NCI-H345 (cell line): ENCODE measurements at regions not wholly inside any gene's neighbourhood (a gene's known extent, or its start where the extent isn't known, plus 50 kb on each side); places are given as distances from the start of the nearest gene placed in this dataset.
"Not testable (repeated sequence)": the region's sequence is repeated elsewhere in the genome, so short reads cannot be mapped to it uniquely, and the experiment has no call there.

Source experiments
- DNase-seq: peaks from one replicate; lab custom pipeline; 2025; lab: John Stamatoyannopoulos, UW

DNA sequence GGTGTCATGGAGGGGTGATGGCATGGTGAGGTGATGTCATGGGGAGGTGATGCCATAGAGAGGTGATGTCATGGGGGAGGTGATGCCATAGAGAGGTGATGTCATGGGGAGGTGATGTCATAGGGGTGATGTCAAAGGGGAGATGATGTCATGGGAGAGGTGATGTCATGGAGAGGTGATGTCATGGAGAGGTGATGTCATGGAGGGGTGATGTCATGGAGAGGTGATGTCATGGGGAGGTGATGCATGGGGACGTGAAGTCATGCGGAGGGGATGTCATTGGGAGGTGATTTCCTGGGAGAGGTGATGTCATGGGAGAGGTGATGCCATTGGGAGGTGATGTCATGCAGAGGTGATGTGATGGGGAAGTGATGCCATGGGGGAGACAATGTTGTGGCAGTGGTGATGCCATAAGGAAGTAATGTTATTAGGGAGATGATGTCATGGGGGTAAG lies 92.1 kb upstream of the C1orf174 start:
- no peak for DNase-seq

DNA sequence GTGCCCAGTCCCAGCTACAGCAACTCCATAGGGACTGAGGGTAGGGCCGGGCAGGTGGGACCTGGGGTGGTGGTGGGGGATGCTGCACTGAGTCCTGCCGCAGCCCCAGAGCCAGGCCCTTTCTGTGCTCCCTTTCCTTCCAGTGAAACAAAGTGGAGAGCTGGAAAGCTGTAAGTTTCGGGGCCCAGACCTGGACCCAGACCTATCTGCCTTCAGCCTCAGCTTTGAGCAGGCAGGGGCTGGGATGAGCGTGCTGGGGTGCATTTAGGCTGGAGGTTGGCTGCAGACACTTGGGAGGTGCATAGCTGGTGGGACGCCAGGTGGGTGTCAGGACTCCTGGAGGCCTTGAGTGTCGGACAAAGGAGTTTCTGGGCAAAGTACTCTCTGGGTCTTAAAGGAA lies 92.7 kb upstream of the C1orf174 start:
- no peak for DNase-seq

DNA sequence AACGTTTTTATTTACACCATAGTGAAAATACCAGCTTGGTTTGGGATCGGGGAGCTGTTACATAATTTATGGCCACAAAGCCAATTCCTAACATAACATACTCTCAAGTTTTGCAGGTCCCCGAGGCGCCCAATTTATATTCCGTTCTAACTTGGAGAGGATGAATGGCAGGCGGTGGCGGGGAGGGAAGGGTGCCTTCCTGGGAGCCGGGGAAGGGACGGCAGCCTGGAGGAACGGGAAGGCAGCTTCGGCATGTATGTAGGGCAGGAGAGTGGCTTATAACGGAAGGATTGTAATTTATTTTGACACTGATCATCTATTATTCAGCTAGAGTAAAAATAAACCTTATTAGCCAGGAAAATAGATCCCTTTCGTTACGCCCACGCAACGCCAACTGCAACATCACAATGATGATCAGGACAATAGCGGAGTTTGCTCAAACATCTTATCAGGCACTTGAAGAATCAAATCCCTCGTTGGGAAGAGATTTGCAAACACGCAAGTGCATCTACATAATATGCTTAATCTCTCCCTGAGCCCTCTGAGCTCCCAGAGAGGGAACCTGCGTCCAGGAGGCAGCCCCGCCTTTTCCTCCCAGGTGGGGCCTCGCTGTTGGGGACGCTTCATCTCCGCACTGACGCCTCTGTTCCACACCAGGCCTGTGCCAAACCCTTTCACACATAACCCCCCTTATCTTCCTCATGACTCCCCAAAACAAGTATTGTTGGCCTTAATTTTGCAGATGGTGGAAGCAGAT lies 93.7 kb upstream of the C1orf174 start:
- peak; percentile 66 for DNase-seq

DNA sequence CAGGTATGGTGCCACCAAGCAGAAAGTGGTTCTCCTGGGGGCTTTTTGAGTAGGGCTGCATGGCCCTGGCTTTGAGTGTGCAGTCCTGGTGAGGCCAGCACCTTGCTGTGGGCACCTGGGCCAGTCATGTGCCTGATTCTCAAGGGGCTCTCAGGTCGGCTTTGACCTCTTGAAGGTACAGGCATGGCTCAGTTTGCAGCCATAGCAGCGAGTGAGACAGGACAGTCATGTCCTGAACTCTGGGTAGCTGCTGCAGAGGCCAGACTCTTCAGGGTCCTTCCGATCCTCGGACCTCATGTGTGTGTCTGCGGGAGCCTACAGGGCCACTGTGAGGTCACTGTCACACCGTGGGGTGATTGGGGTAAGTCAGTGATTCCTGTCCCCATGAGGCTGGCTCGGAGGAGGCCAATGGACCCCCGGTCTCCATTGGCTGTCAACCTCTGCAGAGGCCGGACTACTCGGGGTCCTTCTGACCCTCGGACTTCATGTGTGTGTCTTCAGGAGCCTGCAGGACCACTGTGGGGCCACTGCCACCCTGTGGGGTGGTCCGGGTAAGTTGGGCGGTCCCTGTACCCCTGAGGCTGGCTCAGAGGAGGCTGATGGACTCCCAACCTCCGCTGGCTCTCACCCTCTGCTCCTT lies 95.2 kb upstream of the C1orf174 start:
- no peak for DNase-seq

DNA sequence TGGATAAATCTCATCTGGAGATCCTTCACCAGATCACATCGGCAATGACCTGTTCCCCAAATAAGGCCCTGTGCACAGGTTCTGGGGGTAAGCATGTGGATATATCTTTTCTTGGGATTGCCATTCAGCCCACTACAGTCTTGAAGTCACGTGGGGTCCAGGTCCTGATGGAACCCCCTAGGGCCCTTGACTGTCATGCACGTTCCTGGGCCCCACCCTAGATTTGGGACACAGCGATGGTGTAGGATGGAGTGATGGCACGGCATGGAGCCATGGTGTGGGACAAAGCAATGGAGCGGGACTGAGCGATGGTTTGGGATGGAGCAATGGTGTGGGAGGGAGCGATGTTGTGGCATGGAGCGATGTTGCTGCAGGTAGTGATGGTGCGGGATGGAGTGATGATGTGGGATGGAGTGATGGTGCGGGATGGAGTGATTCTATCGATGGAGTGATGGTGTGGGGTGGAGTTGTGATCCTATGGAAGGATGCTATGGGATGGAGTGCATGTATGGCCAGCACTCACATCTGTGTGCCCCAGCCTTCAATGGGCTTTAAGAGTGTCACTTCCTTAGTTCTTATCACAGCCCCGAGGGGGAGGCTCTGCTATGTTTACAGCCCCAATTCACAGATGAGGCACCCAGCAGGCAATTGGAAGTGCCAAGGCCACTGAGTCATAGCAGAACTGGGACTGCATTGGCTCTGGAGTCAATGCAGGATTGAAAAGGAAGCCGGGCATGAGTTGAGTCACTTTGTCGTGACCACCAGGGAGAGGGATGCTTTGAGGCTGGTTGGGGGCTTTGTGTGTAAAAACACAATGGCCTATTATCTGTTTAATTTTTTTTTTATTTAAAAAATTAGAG lies 97.0 kb upstream of the C1orf174 start:
- DNase-seq: no peak

DNA sequence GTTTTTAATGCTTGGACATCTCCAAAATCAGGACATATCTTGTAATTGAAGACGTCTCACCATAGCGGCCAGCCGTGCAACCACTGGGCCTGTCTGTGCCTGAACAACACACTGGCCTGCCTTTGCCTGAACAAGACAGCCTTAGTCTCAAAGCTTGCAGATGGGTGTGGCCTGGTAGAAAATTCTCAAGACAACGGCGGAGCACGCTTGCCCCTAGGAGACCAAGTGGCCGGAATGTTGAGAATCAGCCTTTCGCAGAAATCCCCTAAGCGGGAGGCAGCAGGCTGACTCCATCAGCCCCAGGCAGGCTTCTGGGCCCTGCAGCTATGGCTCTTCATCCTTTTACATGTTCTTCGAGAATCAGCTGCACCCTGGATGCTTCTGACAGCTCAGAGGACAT lies 98.0 kb upstream of the C1orf174 start:
- no peak for DNase-seq

DNA sequence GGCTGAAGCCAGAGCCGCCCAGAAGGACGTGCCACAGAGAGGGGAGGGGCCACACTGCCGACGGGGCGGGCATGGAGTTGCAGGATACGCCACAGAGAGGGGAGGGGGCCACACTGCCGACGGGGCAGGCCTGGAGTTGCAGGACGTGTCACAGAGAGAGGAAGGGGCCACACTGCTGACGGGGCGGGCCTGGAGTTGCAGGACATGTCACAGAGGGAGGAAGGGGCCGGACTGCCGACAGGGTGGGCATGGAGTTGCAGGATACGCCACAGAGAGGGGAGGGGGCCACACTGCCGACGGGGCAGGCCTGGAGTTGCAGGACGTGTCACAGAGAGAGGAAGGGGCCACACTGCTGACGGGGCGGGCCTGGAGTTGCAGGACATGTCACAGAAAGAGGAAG lies 99.4 kb upstream of the C1orf174 start:
- not testable (repeated sequence) for DNase-seq

DNA sequence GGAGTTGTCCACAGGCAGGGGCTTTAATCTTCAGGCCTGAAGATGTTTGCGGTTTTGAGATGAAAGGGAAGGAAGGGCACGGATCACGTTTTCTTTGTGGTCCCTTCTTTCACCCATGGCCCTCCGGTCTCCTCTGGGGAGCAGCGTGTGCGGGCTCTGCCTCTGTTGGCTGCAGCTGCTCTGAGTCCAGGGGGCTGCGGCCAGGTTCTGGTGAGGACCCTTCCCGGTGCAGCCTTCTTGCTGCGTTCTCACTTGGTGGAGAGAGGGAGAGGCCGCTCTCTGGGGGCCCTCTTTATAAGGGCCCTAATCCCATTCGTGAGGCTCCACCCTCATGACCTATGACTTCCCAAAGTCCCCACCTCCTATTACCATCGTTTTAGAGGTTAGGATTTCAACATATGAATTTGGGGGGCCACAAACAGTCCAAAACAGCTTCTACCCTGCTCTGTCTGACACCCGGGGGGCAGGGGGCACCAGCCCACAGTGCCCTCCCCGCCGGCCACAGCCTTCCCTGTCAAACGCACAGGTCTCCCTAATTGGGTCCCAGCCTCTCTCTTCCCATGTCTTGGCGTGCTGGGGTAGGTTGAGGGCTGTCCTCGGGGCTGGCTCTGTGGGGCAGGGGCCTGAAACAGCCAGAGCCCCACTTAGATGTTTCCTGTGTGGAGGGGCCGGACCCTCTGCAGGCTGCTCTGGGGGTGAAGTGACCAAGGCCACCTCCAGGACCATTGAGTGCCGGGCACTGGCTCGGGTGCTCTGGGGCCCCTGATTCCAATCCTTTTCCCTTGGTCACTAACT lies 100.1 kb upstream of the C1orf174 start:
- DNase-seq: no peak

DNA sequence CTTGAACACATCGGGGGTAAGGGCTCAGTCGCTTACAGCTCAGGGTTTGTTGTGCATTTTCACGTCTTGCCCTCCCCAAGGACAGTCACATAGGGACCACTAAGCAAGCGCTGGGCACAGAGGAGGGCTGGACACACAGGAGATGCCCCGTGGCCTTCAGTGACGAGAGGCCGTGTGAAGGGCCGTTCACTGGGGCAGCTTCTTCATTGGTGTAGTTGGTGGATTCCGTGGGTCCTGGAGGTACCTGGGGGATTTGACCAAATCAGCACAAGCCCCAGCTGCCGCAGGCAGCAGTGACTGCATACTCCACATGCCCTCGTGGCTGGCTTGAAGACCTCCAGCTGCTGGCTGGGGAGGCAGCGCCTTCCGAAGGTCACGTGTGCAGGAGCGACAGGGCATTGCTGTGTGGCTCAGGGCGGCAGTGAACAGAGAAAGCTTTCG lies 100.8 kb upstream of the C1orf174 start:
- no peak for DNase-seq

DNA sequence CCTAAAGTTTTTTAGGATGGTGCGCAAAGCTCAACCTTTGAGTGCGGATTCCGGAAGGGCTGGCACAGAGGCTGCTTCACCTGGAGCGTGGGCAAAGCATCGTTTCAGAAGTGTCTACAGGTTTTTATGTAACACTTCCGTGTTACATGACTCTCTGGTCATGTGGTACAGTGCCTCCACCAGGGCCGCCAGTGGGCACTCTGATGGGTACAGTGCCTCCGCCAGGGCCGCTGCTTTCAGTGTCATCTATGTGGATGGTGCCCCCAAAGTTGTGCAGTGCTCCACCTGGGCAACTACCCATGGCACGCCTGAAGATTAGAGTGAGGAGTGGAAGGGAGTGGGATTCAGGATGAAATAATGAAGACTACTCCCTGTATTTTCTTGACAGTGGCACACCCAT lies 101.4 kb upstream of the C1orf174 start:
- DNase-seq: no peak

DNA sequence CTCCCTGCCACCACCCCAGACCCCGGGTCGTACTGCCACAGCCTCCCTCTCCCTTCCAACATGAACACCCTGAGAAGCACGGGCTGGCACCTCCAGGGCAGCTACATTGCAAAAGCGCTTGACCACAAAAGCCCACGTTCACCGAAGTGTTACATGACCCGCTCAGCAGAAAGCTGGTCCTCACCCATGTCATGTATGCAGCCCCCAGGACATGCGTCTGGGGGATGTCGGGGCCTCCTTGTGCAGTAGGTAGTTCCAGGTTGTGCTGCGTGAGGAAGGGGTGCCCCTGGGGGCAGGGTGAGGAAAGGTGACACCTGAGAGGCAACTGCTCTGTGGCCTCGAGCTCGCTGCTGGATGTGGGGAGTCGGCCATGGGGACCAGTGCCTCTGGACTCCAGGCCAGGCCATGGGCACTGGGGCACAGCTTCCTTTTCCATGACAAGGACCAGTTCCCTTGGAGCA lies 102.0 kb upstream of the C1orf174 start:
- no peak for DNase-seq

DNA sequence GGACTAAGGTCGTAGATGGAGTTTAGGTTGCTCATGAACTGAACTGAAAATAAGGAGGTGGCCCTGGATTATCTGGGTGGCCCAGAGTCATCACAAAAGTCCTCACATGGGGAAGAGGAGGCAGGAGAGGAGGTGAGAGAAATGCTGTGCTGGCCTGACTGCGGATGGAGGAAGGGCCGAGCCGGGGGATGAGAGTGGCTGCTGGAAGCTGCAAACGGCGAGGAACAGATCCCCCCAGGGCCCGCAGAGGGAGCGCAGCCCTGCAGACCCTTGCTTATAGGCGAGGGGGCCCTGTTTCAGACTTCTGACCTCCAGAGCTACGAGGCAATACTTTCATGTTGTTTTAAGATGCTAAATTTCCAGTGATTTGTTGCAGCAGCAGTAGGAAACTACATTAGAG lies 102.7 kb upstream of the C1orf174 start:
- no peak for DNase-seq

DNA sequence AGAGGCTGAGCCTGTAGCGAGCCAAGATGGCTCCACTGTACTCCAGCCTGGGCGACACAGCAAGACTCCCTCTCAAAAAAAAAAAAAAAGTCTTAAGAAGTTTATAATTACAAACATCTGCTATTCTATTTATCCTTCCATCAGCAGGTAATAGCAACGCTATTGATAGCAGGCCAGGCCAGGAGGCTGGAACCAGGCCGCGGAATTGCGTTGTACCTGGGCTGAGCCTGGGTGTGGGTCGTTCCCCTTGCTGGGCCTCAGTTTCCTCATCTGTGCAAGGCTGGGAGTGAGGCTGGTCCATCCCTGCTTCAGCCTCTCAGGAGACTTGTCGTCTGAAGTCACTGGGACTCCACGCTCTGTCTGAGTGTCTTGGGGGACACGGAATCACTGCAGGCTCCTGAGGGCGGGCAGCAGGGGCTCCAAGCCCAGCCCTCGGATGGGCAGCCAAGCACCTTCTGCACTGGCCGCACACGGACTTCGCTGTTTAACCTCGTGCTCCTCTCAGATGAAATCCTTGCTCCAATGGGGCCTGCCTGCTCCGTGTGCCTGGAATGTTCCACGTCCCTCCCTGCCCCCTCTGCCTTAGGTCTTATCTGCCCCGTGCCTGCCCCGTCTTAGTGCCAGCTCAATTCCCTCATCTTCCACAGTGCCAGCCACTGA lies 103.9 kb upstream of the C1orf174 start:
- no peak for DNase-seq

DNA sequence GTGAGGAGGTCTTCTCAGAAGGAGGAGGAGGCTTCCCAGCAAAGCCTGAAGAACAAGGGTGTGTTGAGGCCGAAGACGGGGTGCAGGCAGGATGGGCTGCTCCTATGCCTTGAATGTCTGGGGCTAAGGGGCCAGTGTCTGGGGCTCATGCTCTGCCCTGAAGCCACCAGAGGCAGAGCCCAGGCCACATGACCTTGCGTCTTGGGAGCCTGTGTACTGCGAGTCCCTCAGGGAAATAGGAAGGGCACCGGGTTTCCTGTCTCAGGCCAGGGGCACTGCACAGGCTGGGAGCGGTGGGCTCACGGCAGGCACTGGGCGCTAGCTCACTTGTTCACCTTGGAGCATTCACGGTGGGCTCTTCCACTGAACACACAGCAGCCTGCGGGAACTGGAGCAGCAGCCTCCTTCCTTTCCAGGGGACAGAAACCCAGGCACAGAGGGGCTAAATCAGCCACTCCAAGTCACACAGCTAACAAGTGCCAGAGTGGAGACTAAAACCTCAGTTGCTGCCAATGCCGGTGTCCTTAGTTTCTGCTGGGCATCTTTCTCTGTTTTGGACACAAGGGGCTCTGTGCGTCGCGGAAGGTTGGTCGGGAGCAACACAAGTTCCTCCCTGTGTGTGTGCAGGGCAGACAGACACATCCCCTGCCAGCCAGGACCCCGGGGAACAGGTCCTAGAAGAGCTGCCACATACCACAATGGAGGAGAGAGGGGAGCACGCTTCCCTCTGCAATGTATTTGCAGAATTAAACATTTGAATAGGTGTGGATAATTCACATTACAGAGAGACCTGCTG lies 104.8 kb upstream of the C1orf174 start:
- no peak for DNase-seq

DNA sequence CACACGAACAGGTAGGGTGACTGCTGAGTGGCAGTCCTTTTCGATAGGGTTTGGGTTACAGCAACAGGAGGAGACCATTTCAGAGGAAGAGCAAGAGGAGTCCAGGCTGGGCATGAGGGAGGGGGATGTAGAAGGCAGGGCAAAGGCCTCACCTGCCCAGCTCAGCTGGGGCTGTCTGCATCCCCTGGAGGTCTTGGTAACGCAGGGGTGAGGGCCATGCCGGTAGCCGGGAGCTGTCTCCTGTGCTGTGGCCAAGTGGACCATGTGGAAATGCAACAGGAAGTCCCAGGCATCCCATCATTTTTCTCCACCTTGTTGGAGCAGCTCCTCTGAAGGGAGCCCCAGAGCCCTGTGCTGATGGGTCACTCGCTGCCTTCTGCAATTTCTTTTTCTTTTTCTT lies 105.4 kb upstream of the C1orf174 start:
- DNase-seq: no peak

DNA sequence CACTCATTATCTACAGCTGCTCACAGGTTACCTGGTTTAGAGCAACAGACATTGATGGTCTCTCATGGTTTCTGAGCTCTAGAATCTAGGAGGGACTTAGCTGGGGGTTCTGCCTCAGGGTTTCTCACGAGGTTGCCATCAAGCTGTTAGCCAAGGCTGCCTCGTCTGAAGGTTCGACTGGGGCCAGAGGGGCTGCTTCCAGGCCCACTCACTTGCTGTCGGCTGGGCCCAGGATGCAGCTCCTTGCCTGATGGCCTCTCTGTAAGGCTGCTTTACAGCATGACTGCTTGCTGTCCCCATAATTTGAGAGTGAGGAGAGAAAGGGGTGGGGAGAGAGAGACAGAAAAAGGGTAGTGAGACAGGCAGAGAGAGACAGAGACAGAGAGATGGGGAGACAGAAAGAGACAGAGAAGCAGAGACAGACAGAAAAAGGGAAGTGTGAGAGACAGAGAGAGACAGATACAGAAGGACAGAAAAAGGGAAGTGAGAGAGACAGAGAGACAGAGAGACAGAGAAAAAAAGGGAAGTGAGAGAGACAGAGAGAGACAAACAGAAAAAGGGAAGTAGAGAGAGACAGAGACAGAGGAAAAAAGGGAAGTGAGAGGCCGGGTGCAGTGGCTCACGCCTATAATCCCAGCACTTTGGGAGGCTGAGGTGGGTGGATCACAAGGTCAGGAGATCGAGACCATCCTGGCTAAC lies 106.8 kb upstream of the C1orf174 start:
- no peak for DNase-seq

DNA sequence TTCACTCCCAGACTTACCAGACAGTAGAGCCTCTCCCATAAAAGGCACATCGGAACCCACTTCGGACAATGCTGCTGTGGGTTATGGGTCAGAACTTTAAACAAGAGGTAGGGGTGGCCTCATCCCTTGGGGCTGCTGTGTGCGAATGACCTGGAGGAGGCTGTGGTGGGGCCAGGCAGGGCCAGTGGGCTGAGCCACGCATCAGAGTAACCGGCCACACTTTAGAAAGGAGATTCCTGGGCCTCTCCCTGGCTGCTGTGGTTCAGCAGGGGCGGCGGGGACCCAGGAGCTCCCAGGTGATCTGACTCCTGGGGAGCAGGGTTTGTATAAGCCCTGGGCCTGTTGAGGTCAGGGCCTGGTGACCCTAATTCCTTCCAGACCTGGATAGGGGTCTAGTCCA lies 110.2 kb upstream of the C1orf174 start:
- no peak for DNase-seq

DNA sequence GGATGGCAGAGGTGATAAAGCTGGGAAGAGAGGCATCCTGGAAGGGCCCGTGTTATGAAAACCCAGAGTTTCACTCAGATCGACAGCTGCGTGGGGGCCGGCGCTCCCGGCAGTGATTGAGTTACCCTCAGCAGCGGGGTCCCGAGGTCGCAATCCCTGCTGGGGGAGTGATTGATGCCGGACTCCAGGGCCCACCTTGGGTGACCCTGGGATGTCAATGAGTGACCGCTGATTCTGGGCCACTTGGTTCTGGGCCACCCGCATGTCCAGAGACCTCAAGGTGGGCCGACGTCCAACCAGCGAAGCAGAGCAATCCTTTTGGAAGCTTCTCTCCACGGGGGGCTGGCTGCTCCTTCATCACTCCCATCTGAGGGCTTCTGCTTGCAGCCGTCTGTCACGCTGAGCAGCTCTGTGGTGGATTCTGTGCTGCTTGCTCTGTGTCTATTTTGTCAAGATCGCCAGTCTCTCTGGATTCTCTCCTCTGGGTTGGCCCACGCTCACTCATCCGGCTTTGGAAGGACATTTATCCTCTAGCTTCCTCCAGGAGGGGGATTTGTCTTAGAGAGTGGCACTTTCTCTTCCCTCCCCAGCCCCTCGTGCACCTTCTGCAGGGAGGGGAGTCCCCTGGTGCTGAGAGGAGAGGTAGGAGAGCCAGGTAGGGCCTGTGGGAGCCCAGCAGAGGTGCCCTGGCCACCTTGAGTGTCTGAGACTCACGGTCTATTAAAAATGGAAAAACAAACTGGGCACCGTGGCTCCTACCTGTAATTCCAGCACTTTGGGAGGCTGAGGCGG lies 110.9 kb upstream of the C1orf174 start:
- no peak for DNase-seq
